H1 (cell line): ENCODE measurements at regions not wholly inside any gene's neighbourhood (a gene's known extent, or its start where the extent isn't known, plus 50 kb on each side); places are given as distances from the start of the nearest gene placed in this dataset.

Experiments
- CTCF ChIA-PET: fragments of 300-600 bp; sonication (Branson Sonifier 250); formaldehyde crosslinking; loops from one replicate; lab custom pipeline; 2021; ENCODE audit not compliant: partially characterized antibody; lab: Charles Lee
- POLR2A ChIA-PET: fragments of 300-600 bp; sonication (Branson Sonifier 250); formaldehyde crosslinking; loops from one replicate; lab custom pipeline; 2021; ENCODE audit warnings: inconsistent platforms; ENCODE audit not compliant: partially characterized antibody; lab: Charles Lee
- DNase-seq, 2 experiments: peaks; one replicate each; pipeline versions ENCODE4 v3.0.0 to v3.0.0-alpha.2; 2010 to 2022; ENCODE audit warnings: low spot score in 2 of 2, low read depth in 1 of 2, mixed read lengths in 1 of 2
- FAIRE-seq: peaks from 2 replicates; lab custom pipeline; 2011; peaks lifted over from hg19 to GRCh38; lab: Jason Lieb, UNC
- H2AFZ ChIP-seq: 2 replicates; pipeline ENCODE4 v1.8.1; 2012; ENCODE audit warnings: low read length, inconsistent platforms
- H2AK5ac ChIP-seq: 2 replicates; pipeline ENCODE4 v1.6.1; 2013; ENCODE audit warnings: low read depth, low read length
- H2BK120ac ChIP-seq: replicated peaks from 2 replicates; pipeline ENCODE3; 2013; ENCODE audit warnings: low read depth, low read length, inconsistent platforms
- H2BK12ac ChIP-seq: 2 replicates; pipeline ENCODE4 v1.6.1; 2013; ENCODE audit warnings: low read depth, low read length
- H2BK15ac ChIP-seq: 2 replicates; pipeline ENCODE4 v1.6.1; 2013; ENCODE audit warnings: low read length
- H2BK20ac ChIP-seq: 2 replicates; pipeline ENCODE4 v1.6.1; 2013; ENCODE audit warnings: low read length
- H2BK5ac ChIP-seq: 2 replicates; pipeline ENCODE4 v1.6.1; 2013; ENCODE audit warnings: low read depth, low read length
- H3K14ac ChIP-seq: 2 replicates; pipeline ENCODE4 v1.6.1; 2013; ENCODE audit warnings: inconsistent platforms; ENCODE audit not compliant: insufficient read length
- H3K18ac ChIP-seq: 2 replicates; pipeline ENCODE4 v1.6.1; 2013; ENCODE audit warnings: low read length; ENCODE audit errors: extremely low read depth
- H3K23ac ChIP-seq: 2 replicates; pipeline ENCODE4 v1.6.1; 2013; ENCODE audit warnings: inconsistent platforms; ENCODE audit not compliant: insufficient read length
- H3K23me2 ChIP-seq: 2 replicates; pipeline ENCODE4 v1.6.1; 2013; ENCODE audit warnings: low read depth, low read length
- H3K27ac ChIP-seq: 2 replicates; pipeline ENCODE4 v1.6.1; 2011; ENCODE audit warnings: low read depth, low read length, inconsistent platforms
- H3K27me3 ChIP-seq, 4 experiments: replicated peaks in 1 of 4; 1 replicate in 1 of 4; 2 replicates in 3 of 4; pipeline versions ENCODE4 v1.6.1 to v1.8.1; 2011 to 2013; ENCODE audit warnings: low read length in 3 of 4, mild to moderate bottlenecking in 3 of 4, inconsistent platforms in 2 of 4, mixed read lengths in 2 of 4, moderate library complexity in 1 of 4; ENCODE audit not compliant: control insufficient read depth in 3 of 4, insufficient read depth in 3 of 4; ENCODE audit errors: extremely low read depth in 1 of 4
- H3K36me3 ChIP-seq, 4 experiments: 2 replicates each; pipeline versions ENCODE4 v1.6.1 to v1.8.1; 2011 to 2013; ENCODE audit warnings: mild to moderate bottlenecking in 4 of 4, low read length in 3 of 4, moderate library complexity in 2 of 4, control low read depth in 1 of 4, inconsistent platforms in 1 of 4; ENCODE audit not compliant: insufficient read depth in 4 of 4, control insufficient read depth in 2 of 4
- H3K4ac ChIP-seq: replicated peaks from 2 replicates; pipeline ENCODE3; 2013; ENCODE audit warnings: low read length, low read depth, mixed read lengths, inconsistent platforms; ENCODE audit not compliant: insufficient read length
- H3K4me1 ChIP-seq, 4 experiments: replicated peaks in 1 of 4; 1 replicate in 1 of 4; 2 replicates in 3 of 4; pipeline versions ENCODE4 v1.6.1 to v1.8.1; 2011 to 2013; ENCODE audit warnings: low read length in 3 of 4, inconsistent platforms in 2 of 4, mixed read lengths in 1 of 4; ENCODE audit not compliant: insufficient read depth in 4 of 4, control insufficient read depth in 3 of 4
- H3K4me2 ChIP-seq, 2 experiments: 2 replicates each; pipeline versions ENCODE4 v1.6.1 to v1.8.1; 2011 to 2013; ENCODE audit warnings: low read depth in 2 of 2, low read length in 2 of 2, control low read depth in 1 of 2, inconsistent platforms in 1 of 2, mild to moderate bottlenecking in 1 of 2; ENCODE audit not compliant: insufficient read depth in 1 of 2
- H3K4me3 ChIP-seq, 4 experiments: fragments of 200-600, 300-600 bp in 1 of 4; sonication (generic), shearing (Covaris generic), sonication (Bioruptor Twin) in 1 of 4; 2 replicates each; pipeline versions ENCODE4 v1.5.1 to v1.8.1; 2011 to 2016; ENCODE audit warnings: low read length in 4 of 4, low read depth in 3 of 4, control low read depth in 2 of 4, inconsistent platforms in 2 of 4, mild to moderate bottlenecking in 2 of 4, mixed read lengths in 1 of 4, moderate library complexity in 1 of 4; ENCODE audit not compliant: insufficient read depth in 2 of 4; ENCODE audit errors: extremely low read depth in 1 of 4
- H3K56ac ChIP-seq: replicated peaks from 2 replicates; pipeline ENCODE3; 2013; ENCODE audit warnings: low read depth, mild to moderate bottlenecking, mixed read lengths, low read length, inconsistent platforms; ENCODE audit not compliant: insufficient read length
- H3K79me1 ChIP-seq: 2 replicates; pipeline ENCODE4 v1.6.1; 2013; ENCODE audit warnings: low read depth, low read length, control low read depth
- H3K79me2 ChIP-seq, 2 experiments: 2 replicates each; pipeline versions ENCODE4 v1.6.1 to v1.8.1; 2012 to 2013; ENCODE audit warnings: low read length in 2 of 2, mild to moderate bottlenecking in 2 of 2, inconsistent platforms in 1 of 2; ENCODE audit not compliant: insufficient read depth in 2 of 2, control insufficient read depth in 1 of 2
- H3K9ac ChIP-seq, 4 experiments: replicated peaks in 1 of 4; 1 replicate in 1 of 4; 2 replicates in 3 of 4; pipeline versions ENCODE4 v1.6.1 to v1.8.1; 2011 to 2013; ENCODE audit warnings: low read depth in 3 of 4, low read length in 3 of 4, control low read depth in 2 of 4, mild to moderate bottlenecking in 2 of 4, moderate library complexity in 2 of 4, inconsistent platforms in 1 of 4; ENCODE audit errors: extremely low read depth in 1 of 4
- H3K9me3 ChIP-seq, 2 experiments: 2 replicates each; pipeline versions ENCODE4 v1.6.1 to v1.8.1; 2012 to 2013; ENCODE audit warnings: mild to moderate bottlenecking in 2 of 2, moderate library complexity in 2 of 2, control low read depth in 1 of 2, inconsistent platforms in 1 of 2, low read depth in 1 of 2, low read length in 1 of 2, mixed read lengths in 1 of 2; ENCODE audit not compliant: insufficient read depth in 2 of 2
- H4K20me1 ChIP-seq, 2 experiments: replicated peaks in 1 of 2; 2 replicates each; pipeline versions ENCODE3 to v1.8.1; 2011 to 2013; ENCODE audit warnings: inconsistent platforms in 2 of 2, low read length in 2 of 2, mild to moderate bottlenecking in 1 of 2; ENCODE audit not compliant: insufficient read depth in 2 of 2, control insufficient read depth in 1 of 2
- H4K5ac ChIP-seq: 2 replicates; pipeline ENCODE4 v1.6.1; 2013; ENCODE audit warnings: low read length, low read depth, mixed read lengths, inconsistent platforms; ENCODE audit not compliant: insufficient read length
- H4K8ac ChIP-seq: 2 replicates; pipeline ENCODE4 v1.8.0; 2013; ENCODE audit warnings: mild to moderate bottlenecking, moderate library complexity, low read length, inconsistent platforms; ENCODE audit not compliant: insufficient read depth; ENCODE audit errors: extremely low read depth
- H4K91ac ChIP-seq: replicated peaks from 2 replicates; pipeline ENCODE3; 2013; ENCODE audit warnings: low read length, mixed read lengths, inconsistent platforms; ENCODE audit not compliant: insufficient read length
- BCL11A ChIP-seq, 2 experiments: IDR thresholded peaks; one replicate each; pipeline ENCODE4 v1.6.1; 2011; ENCODE audit warnings: low read depth in 2 of 2, low read length in 2 of 2, mild to moderate bottlenecking in 2 of 2
- CHD2 ChIP-seq: IDR thresholded peaks from 2 replicates; pipeline ENCODE4 v1.6.1; 2012; ENCODE audit warnings: low read length, improper control_type of control experiment
- KDM1A ChIP-seq: fragments of 200-600, 300-600 bp; sonication (generic); IDR thresholded peaks from 2 replicates; pipeline ENCODE4 v1.7.1; 2016; ENCODE audit warnings: mild to moderate bottlenecking, low read length, borderline replicate concordance
- MAFK ChIP-seq: IDR thresholded peaks from 2 replicates; pipeline ENCODE4 v1.6.1; 2012; ENCODE audit warnings: low read depth, mild to moderate bottlenecking, improper control_type of control experiment, low read length
- RNF2 ChIP-seq: fragments of 200-900, 300-1000 bp; sonication (generic); IDR thresholded peaks from 2 replicates; pipeline ENCODE4 v1.7.1; 2016; ENCODE audit warnings: borderline replicate concordance, low read depth, mild to moderate bottlenecking, antibody characterized with exemption, low read length; ENCODE audit not compliant: poor library complexity, severe bottlenecking; ENCODE audit errors: missing control alignments
- SP1 ChIP-seq: IDR thresholded peaks from 2 replicates; pipeline ENCODE4 v1.6.1; 2011; ENCODE audit warnings: low read depth, low read length
- WGBS, 2 experiments: shearing (Covaris generic) in 1 of 2; methylation state at CpG; one replicate each; pipeline versions ENCODE4 v1.1.6 to v1.1.7; 2013 to 2015; ENCODE audit warnings: low lambda C conversion rate in 2 of 2, mixed read lengths in 2 of 2, inconsistent platforms in 1 of 2, low coverage in 1 of 2, missing lambda C conversion rate in 1 of 2; ENCODE audit not compliant: insufficient replicate concordance in 2 of 2, insufficient coverage in 1 of 2, insufficient read length in 1 of 2; ENCODE audit errors: extremely low coverage in 1 of 2, missing lambda C conversion rate in 1 of 2; 5-methylcytosine and 5-hydroxymethylcytosine counted together

DNA sequence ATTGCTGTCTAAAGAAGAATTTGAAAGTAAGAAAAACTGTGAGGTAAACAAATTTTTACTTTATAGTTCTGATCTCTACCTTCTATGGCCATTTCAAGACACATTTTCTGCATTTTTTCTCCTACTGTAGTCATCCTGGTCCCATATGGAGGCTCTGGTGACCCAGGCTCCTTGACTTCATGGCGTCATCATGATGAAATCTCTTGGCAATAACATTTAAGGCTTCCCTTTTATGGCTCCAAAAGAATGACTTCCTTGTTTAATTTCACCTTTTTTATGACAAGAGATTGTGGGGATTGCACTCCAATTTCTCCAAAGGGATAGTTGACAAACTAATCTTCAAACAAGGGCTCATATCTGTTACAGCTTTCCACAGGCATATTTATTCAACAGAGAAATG is 143.0 kb upstream of the SCN7A start:
- Histone ChIP-seq H3K14ac (no peak overlapping the region), H2AK5ac (no peak overlapping the region), H3K79me1 (no peaks in the 10 kb centered on the region), H3K79me2 (no peaks in the 10 kb centered on the region), H4K20me1 (no peaks in the 10 kb centered on the region), H2BK12ac (no peak overlapping the region), H3K56ac (no peak overlapping the region), H3K23me2 (no peaks in the 10 kb centered on the region), H4K5ac (no peak overlapping the region), H3K4me3 (no peak overlapping the region), H2AFZ (no peak overlapping the region), H3K23ac (no peak overlapping the region), H3K36me3 (no peaks in the 10 kb centered on the region), H3K4ac (no peak overlapping the region), H3K9me3 (peaks cover 4% of the 10 kb centered on the region in 2 experiments; a peak in 2 of 4 replicates), H2BK120ac (no peak overlapping the region), H3K4me2 (no peak overlapping the region), H3K9ac (no peak overlapping the region), H3K18ac (no peak overlapping the region), H2BK5ac (no peak overlapping the region), H3K27ac (no peak overlapping the region), H3K4me1 (no peaks in the 10 kb centered on the region), H3K27me3 (no peaks in the 10 kb centered on the region), H4K8ac (no peak overlapping the region), H2BK15ac (no peak overlapping the region), H4K91ac (no peak overlapping the region), H2BK20ac (no peak overlapping the region)
- TF ChIP-seq KDM1A (no peak), RNF2 (no peak), SP1 (no peak), CHD2 (no peak), BCL11A (IDR thresholded peaks at IDR 0.05; ENCODE audit: low read depth in 2 of 2, low read length in 2 of 2) (no peak), MAFK (no peak)
- WGBS, 2 experiments: 86% methylated on average over 1 of the region's 1 CpG; no CpG with 5 or more reads in 1 of the 2 experiments
- DNase-seq (no peak), FAIRE-seq (no peak)
- ChIA-PET POLR2A (no interaction called here), CTCF (no interaction called here)
